GM12873 (cell line): ENCODE measurements at regions not wholly inside any gene's neighbourhood (a gene's known extent, or its start where the extent isn't known, plus 50 kb on each side); places are given as distances from the start of the nearest gene placed in this dataset.

Source experiments
- TF ChIP-seq, protein P1 (sequence below): IDR thresholded peaks from 2 replicates; pipeline ENCODE4 v1.5.1; 2012; ENCODE audit warnings: low read depth, mild to moderate bottlenecking, moderate library complexity, low read length, control low read depth; ENCODE audit not compliant: insufficient read depth; ENCODE audit errors: missing control alignments

DNA sequence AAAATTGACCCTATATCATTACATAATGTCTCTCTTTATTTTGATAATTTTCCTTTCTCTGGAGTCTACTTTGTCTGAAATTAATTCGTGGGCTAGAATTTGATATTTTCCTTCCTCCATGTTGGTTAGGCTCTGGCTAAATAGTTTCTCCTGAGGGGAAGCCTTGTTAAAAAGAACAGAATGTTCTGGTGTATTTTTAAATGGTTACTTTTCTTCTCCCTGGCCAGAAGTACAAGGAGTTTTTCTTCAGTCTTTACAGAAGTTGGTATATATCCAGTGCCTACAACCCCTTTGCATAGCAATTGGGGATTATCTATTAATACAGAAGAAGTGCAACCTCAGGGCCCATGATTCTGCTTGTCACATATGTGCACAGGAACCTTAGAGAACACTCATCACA is 185.6 kb upstream of the RAB4A start:
- TF ChIP-seq, protein P1, sequence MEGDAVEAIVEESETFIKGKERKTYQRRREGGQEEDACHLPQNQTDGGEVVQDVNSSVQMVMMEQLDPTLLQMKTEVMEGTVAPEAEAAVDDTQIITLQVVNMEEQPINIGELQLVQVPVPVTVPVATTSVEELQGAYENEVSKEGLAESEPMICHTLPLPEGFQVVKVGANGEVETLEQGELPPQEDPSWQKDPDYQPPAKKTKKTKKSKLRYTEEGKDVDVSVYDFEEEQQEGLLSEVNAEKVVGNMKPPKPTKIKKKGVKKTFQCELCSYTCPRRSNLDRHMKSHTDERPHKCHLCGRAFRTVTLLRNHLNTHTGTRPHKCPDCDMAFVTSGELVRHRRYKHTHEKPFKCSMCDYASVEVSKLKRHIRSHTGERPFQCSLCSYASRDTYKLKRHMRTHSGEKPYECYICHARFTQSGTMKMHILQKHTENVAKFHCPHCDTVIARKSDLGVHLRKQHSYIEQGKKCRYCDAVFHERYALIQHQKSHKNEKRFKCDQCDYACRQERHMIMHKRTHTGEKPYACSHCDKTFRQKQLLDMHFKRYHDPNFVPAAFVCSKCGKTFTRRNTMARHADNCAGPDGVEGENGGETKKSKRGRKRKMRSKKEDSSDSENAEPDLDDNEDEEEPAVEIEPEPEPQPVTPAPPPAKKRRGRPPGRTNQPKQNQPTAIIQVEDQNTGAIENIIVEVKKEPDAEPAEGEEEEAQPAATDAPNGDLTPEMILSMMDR = no peak

DNA sequence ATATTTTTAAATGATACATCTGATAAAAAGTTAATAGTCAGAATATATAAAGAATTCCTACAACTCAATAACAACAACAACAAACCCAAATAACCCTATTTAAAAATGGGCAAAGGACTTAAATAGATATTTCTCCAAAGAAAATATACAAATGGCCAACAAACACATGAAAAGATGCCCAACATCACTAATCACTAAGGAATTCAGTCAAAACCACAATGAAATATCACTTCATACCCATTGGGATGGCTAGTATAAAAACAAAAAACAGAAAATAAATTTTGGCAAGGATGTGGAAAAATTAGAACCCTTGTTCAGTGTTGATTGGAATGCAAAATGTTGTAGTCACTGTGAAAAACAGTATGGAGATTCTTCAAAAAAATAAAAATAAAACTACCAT is 184.8 kb upstream of the RAB4A start:
- TF ChIP-seq, protein P1 = no peak

DNA sequence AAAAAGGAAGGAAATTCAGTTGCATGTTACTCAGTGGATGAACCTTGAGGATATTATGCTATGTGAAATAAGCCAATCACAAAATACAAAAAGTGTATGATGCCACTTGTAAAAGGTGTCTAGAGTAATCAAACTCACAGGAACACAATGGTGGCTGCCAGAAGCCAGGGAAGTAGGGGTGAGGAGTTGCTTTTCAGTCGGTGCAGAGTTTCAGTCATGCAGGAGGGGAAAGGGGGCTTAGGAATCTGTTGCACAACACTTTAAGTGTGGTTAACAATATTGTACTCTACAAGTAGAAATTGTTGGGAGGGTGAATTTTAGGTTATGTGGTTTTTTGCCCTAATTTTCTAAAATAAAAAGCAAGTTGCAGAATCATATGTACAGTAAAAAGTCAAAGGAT is 184.2 kb upstream of the RAB4A start:
- TF ChIP-seq, protein P1 = no peak

DNA sequence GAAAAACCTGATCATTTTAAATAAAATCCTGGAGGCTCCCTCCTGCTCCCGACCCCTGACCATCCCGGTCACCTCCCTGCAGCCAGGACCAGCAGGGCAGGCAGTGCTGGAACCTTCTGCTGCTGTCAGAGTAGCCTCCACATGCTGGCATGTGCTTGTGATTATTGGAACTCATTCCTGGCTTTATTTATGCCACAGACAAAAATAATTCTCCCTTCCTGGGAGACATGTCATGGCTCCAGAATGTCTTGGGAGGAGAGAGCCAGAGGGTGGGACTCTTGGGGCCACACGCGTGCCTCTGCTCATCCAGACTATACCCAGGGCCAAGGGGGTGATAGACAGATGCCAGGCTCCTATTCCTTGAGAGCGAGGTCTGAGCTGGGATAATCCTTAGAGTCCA is 183.6 kb upstream of the RAB4A start:
- TF ChIP-seq, protein P1 = no peak

DNA sequence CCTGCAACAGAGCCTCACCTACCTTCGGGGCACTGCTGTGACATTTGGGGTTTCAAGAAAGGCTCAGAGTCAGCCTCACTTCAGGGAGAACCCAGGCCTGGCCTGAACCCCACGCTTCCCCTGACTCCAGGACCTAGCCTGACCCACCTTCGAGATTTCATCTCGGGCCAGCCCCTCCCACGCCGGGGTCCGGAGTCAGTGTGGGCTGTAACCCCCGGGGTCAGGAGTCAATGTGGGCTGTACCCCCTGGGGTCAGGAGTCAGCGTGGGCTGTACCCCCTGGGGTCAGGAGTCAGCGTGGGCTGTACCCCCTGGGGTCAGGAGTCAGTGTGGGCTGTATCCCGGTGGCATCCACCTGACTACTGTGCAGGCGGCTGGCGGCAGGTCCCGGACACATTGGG is 183.0 kb upstream of the RAB4A start:
- TF ChIP-seq, protein P1 = no peak

DNA sequence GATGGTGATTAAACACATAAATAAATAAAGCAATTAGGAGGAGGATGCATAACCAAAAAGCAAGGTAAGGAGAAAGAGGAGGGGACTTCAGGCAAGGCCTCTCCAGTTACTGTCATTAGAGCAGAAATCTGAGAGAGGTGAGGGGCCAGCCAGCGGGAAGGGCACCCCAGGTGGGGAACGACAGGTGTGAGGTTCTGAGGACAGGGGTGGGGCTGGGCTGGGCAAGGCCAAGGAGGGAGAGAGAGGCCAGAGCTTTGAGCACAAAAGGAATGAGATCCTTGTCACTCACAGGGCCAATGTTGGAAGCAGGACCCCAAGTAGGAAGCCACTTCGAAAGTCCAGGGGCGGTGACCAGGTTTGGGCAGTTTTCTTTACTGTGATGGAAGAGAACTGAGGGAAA is 182.2 kb upstream of the RAB4A start:
- TF ChIP-seq, protein P1 = no peak

DNA sequence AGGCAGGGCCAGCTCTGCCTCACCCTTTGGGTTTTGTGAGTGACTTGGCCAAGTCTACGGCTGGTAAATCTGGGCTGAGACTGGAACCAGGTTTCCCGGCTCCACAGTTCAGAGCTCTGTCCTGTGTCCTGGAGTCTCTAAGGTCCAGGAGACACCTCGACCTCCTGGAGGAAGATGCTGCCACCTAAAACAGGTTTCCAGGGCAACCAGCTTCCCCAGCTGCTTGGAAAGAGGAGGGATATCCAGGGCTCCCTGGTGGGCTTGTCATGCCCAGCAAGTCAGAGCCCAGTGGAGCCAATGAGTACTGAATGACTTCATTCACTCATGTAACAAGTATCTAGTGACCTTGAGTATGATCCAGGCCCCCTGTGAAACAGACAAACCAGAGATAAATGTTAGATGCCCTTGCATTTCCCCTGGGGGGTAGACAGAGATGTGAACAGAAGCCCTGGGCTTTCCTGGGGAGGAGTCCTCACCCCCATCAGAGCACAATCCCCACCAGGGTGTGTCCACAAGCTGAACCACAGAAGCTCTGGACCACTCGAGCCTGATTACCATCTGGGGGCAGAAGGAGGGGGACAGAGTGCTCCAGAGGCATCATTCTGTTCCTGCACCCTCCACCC is 181.2 kb upstream of the RAB4A start:
- TF ChIP-seq, protein P1 = no peak
